ENCODE measurements at regions not wholly inside any gene's neighbourhood (a gene's known extent, or its start where the extent isn't known, plus 50 kb on each side); places are given as distances from the start of the nearest gene placed in this dataset.

DNA sequence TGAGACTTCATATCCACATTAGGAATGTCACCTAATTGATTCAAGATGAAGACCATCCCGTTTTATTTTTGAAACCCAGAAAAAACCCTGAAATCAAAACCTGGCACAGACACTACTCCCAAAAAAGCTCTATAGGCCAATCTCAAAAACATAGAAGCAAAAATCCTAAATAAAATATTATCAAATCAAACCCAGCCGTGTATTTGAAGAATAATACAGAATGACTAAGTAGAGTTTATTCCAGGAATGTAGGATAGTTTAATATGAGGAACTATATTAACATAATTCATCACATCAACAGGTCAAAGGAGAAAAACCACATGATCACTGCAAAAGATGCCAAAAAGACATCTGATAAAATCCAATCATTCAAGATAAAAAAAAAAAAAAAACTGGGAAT is 167.1 kb downstream of the ACTL7B start:
- Histone ChIP-seq H3K27ac (ENCODE audit: low read depth, low read length) (no peak overlapping the region), H3K4me1 (ENCODE audit: insufficient read depth, low read length) (no peaks in the 10 kb centered on the region), H3K9ac (ENCODE audit: low read length) (no peak overlapping the region), H3K4me3 (ENCODE audit: low read depth in 1 of 2, low read length in 2 of 2) (no peak overlapping the region), H3K9me3 (ENCODE audit: low read length) (no peaks in the 10 kb centered on the region), H3K36me3 (ENCODE audit: insufficient read depth, low read length) (no peaks in the 10 kb centered on the region), H3K27me3 (ENCODE audit: control insufficient read depth in 1 of 2, insufficient read depth in 2 of 2, low read length in 2 of 2) (no peaks in the 10 kb centered on the region)

GRCh38 chr9:108688051-108688450 is 167.7 kb downstream of the ACTL7B start:
- no peaks in the 10 kb centered on the region for H3K4me1 ChIP-seq (ENCODE audit: insufficient read depth, low read length)
- no peak overlapping the region for H3K27ac ChIP-seq (ENCODE audit: low read depth, low read length)

GRCh38 chr9:108687006-108687987 is 168.5 kb downstream of the ACTL7B start:
- no peak overlapping the region for H3K27ac ChIP-seq (ENCODE audit: low read depth, low read length)
- H3K36me3 ChIP-seq (ENCODE audit: insufficient read depth, low read length) = no peaks in the 10 kb centered on the region
- H3K4me3 ChIP-seq (ENCODE audit: low read depth in 1 of 2, low read length in 2 of 2) = no peak overlapping the region
- no peaks in the 10 kb centered on the region for H3K27me3 ChIP-seq (ENCODE audit: control insufficient read depth in 1 of 2, insufficient read depth in 2 of 2, low read length in 2 of 2)
- H3K4me1 ChIP-seq (ENCODE audit: insufficient read depth, low read length) = no peaks in the 10 kb centered on the region
- no peaks in the 10 kb centered on the region for H3K9me3 ChIP-seq (ENCODE audit: low read length)
- H3K9ac ChIP-seq (ENCODE audit: low read length) = no peak overlapping the region

More at GRCh38 chr9:108688051-108688450, 167.7 kb downstream of the ACTL7B start:
- no peaks in the 10 kb centered on the region for H3K27me3 ChIP-seq (ENCODE audit: control insufficient read depth in 1 of 2, insufficient read depth in 2 of 2, low read length in 2 of 2)
- no peaks in the 10 kb centered on the region for H3K36me3 ChIP-seq (ENCODE audit: insufficient read depth, low read length)
- H3K9me3 ChIP-seq (ENCODE audit: low read length) = no peaks in the 10 kb centered on the region
- H3K9ac ChIP-seq (ENCODE audit: low read length) = no peak overlapping the region
- H3K4me3 ChIP-seq (ENCODE audit: low read depth in 1 of 2, low read length in 2 of 2) = no peak overlapping the region

DNA sequence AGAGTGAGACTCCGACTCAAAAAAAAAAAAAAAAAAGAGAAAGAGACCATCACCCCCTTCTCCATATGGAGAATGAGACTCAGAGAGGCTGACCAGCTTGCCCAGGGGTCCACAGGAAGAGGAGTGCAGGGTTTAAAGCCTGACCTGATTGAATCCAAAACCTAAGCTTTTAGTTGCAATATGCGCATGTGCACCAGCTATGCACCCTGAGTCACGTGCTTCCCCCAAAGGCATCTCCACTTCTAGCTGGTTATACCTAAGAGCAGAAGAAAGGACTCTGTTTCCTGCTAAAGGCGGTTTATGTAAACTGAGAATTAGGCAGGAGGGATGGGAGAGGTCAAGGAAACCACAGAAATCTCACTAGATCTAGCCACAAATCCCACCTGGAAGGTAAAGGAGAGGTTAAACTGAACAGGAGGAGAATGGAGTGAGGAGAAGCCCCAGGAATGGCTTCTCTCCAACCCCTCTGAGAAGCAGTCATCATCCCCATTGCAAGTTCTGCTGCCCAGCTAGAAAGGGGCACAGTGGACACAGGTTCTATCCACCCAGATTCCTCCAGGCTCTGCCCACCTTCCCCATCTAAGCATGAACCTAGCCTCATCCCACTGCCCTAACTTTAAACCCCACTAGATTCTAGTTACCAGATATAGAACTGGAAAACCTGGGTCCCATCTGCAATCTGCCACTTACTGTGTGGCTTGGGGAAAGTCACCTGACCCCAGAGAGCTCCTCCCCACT is 171.3 kb downstream of the ACTL7B start:
- H3K27me3 ChIP-seq (ENCODE audit: control insufficient read depth in 1 of 2, insufficient read depth in 2 of 2, low read length in 2 of 2) = no peaks in the 10 kb centered on the region
- H3K4me1 ChIP-seq (ENCODE audit: insufficient read depth, low read length) = no peaks in the 10 kb centered on the region
- H3K36me3 ChIP-seq (ENCODE audit: insufficient read depth, low read length) = no peaks in the 10 kb centered on the region
- no peak overlapping the region for H3K27ac ChIP-seq (ENCODE audit: low read depth, low read length)
- H3K9ac ChIP-seq (ENCODE audit: low read length) = no peak overlapping the region
- H3K9me3 ChIP-seq (ENCODE audit: low read length) = no peaks in the 10 kb centered on the region
- no peak overlapping the region for H3K4me3 ChIP-seq (ENCODE audit: low read depth in 1 of 2, low read length in 2 of 2)

DNA sequence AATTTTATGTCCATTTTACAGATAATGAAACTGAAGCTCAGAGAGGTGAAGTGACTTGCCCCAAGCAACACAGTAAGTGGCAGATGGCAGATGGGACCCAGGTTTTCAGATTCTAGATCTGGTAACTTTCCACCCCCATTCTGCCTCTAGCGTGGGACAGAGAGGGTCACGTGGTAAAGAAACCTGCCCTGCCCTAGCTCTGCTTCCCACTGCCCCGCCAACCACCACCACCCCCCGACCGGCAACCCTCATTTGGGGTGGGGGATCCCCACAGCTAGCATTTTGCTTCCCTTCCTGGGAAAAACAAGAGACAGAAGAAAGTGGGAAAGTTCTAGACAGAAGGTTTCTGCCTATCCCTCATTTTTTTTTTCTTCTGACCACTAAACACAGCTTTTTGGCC is 172.5 kb downstream of the ACTL7B start:
- Histone ChIP-seq H3K36me3 (ENCODE audit: insufficient read depth, low read length) (no peaks in the 10 kb centered on the region), H3K4me3 (ENCODE audit: low read depth in 1 of 2, low read length in 2 of 2) (no peak overlapping the region)

DNA sequence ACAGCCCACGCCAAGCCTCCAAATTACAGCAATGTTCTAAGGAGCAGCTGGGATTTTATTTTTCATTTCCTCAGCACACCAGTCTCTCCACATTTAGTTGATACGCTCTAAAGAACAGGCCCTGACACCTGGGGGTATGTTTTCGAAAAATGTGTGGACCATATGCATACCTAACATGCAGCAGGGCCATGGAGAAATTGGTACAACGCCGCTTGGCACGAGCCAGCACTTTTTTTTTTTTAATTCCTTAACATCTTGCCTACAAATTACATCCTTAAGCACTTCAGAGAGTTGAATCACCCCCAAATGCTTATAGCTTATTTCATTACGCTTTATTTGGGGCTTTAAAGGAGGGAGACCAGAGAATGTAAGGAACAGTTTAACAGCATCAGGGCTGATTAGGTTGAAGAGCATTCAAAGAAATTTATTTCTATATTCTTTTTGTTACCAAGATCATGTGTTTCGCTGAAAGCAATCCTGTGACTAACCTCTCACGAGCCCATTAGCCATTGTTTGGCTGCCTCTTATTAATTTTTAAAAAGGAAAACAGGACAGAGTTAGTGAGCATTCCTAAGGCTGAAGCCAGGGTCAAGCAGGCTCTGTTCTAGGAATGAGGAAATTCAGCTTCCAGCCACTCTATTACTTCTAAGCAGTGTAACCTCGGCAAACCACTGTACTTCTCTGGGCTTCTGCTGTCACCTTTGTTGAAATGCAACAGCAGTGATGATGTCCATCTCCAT is 173.8 kb downstream of the ACTL7B start:
- Histone ChIP-seq H3K27ac (ENCODE audit: low read depth, low read length) (no peak overlapping the region), H3K4me1 (ENCODE audit: insufficient read depth, low read length) (no peaks in the 10 kb centered on the region), H3K9me3 (ENCODE audit: low read length) (no peaks in the 10 kb centered on the region)

More for the DNA sequence above, 172.5 kb downstream of the ACTL7B start:
- Histone ChIP-seq H3K4me1 (ENCODE audit: insufficient read depth, low read length) (no peaks in the 10 kb centered on the region), H3K9ac (ENCODE audit: low read length) (no peak overlapping the region), H3K9me3 (ENCODE audit: low read length) (no peaks in the 10 kb centered on the region), H3K27ac (ENCODE audit: low read depth, low read length) (no peak overlapping the region), H3K27me3 (ENCODE audit: control insufficient read depth in 1 of 2, insufficient read depth in 2 of 2, low read length in 2 of 2) (no peaks in the 10 kb centered on the region)

GRCh38 chr9:108680946-108681345 is 174.8 kb downstream of the ACTL7B start:
- Histone ChIP-seq H3K27ac (ENCODE audit: low read depth, low read length) (no peak overlapping the region), H3K9ac (ENCODE audit: low read length) (no peak overlapping the region), H3K4me1 (ENCODE audit: insufficient read depth, low read length) (no peaks in the 10 kb centered on the region), H3K9me3 (ENCODE audit: low read length) (no peaks in the 10 kb centered on the region), H3K36me3 (ENCODE audit: insufficient read depth, low read length) (no peaks in the 10 kb centered on the region), H3K4me3 (ENCODE audit: low read depth in 1 of 2, low read length in 2 of 2) (no peak overlapping the region), H3K27me3 (ENCODE audit: control insufficient read depth in 1 of 2, insufficient read depth in 2 of 2, low read length in 2 of 2) (no peaks in the 10 kb centered on the region)

More for the DNA sequence above, 173.8 kb downstream of the ACTL7B start:
- Histone ChIP-seq H3K4me3 (ENCODE audit: low read depth in 1 of 2, low read length in 2 of 2) (no peak overlapping the region), H3K9ac (ENCODE audit: low read length) (no peak overlapping the region), H3K36me3 (ENCODE audit: insufficient read depth, low read length) (no peaks in the 10 kb centered on the region), H3K27me3 (ENCODE audit: control insufficient read depth in 1 of 2, insufficient read depth in 2 of 2, low read length in 2 of 2) (no peaks in the 10 kb centered on the region)

GRCh38 chr9:108677776-108678175 is 178.0 kb downstream of the ACTL7B start:
- Histone ChIP-seq H3K4me1 (ENCODE audit: insufficient read depth, low read length) (no peaks in the 10 kb centered on the region), H3K36me3 (ENCODE audit: insufficient read depth, low read length) (no peaks in the 10 kb centered on the region), H3K27me3 (ENCODE audit: control insufficient read depth in 1 of 2, insufficient read depth in 2 of 2, low read length in 2 of 2) (no peaks in the 10 kb centered on the region), H3K27ac (ENCODE audit: low read depth, low read length) (no peak overlapping the region), H3K9ac (ENCODE audit: low read length) (no peak overlapping the region), H3K9me3 (ENCODE audit: low read length) (no peaks in the 10 kb centered on the region), H3K4me3 (ENCODE audit: low read depth in 1 of 2, low read length in 2 of 2) (no peak overlapping the region)

- H3K27ac ChIP-seq (ENCODE audit: low read depth, low read length) = no peak overlapping the region
- H3K36me3 ChIP-seq (ENCODE audit: insufficient read depth, low read length) = no peaks in the 10 kb centered on the region
Observed at GRCh38 chr9:108676355-108676754, 179.4 kb downstream of the ACTL7B start.

DNA sequence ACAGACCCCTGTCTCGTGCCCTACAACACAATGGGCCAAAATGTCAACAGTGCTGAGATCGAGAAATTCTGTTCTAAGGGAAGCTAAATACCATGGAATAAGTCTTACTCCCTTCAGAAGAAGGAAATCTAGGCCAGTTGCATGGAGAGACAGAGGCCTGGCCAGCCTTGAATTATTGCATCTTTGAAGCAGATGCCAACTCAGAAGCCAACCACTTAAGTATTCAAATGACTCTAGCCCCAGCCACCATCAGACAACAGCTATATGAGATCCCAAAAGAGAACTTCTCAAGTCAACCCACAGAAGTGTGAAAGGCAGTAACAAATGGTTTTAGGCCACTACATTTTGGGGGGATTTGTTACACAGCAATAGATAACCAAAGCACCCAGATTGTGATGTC is 180.1 kb downstream of the ACTL7B start:
- no peak overlapping the region for H3K4me3 ChIP-seq (ENCODE audit: low read depth in 1 of 2, low read length in 2 of 2)
- H3K36me3 ChIP-seq (ENCODE audit: insufficient read depth, low read length) = no peaks in the 10 kb centered on the region
- no peaks in the 10 kb centered on the region for H3K9me3 ChIP-seq (ENCODE audit: low read length)
- no peak overlapping the region for H3K27ac ChIP-seq (ENCODE audit: low read depth, low read length)
- H3K4me1 ChIP-seq (ENCODE audit: insufficient read depth, low read length) = no peaks in the 10 kb centered on the region
- H3K27me3 ChIP-seq (ENCODE audit: control insufficient read depth in 1 of 2, insufficient read depth in 2 of 2, low read length in 2 of 2) = no peaks in the 10 kb centered on the region
- H3K9ac ChIP-seq (ENCODE audit: low read length) = no peak overlapping the region

More at GRCh38 chr9:108676355-108676754, 179.4 kb downstream of the ACTL7B start:
- no peaks in the 10 kb centered on the region for H3K27me3 ChIP-seq (ENCODE audit: control insufficient read depth in 1 of 2, insufficient read depth in 2 of 2, low read length in 2 of 2)
- H3K9me3 ChIP-seq (ENCODE audit: low read length) = no peaks in the 10 kb centered on the region
- H3K4me3 ChIP-seq (ENCODE audit: low read depth in 1 of 2, low read length in 2 of 2) = no peak overlapping the region
- H3K4me1 ChIP-seq (ENCODE audit: insufficient read depth, low read length) = no peaks in the 10 kb centered on the region
- H3K9ac ChIP-seq (ENCODE audit: low read length) = no peak overlapping the region

All from muscle layer of colon (tissue), 2 donors.